ENCODE measurements at regions not wholly inside any gene's neighbourhood (a gene's known extent, or its start where the extent isn't known, plus 50 kb on each side); places are given as distances from the start of the nearest gene placed in this dataset.

DNA sequence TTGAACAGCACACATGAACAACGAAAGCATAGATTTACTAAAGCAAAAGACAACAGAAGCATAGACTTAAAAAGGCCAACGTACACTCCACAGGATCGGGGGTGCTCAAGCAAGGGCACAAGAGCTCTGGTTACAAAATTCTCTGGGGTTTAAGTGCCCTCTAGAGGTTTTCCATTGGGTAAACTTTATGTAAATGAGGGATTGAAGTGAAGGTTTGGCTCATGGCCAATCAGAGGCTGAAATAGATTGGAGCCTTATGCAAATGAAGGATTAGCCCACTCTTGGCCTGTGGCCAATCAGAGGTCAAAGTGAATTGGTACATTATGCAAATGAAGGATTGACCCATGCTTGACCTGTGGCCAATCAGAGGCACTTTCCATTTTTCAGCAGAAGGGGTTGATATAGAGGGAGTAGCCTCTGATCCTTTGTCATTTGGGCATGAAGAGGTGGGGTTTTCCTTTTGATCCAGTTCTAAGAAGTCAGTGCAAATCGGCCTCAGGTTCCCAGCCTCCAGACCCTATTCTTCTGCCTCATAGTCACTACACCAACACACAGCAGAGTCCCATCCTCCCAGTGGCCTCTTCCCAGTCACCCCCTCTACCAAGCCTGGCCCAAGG, 244.9 kb downstream of the THBS2 start:
- Histone ChIP-seq H3K9me3 (no peaks in the 10 kb centered on the region), H3K9ac (no peak overlapping the region), H3K27ac (ENCODE audit: low read depth in 2 of 2, low read length in 1 of 2) (no peak overlapping the region), H4K20me1 (ENCODE audit: insufficient read depth) (no peaks in the 10 kb centered on the region), H3K4me2 (no peak overlapping the region), H3F3A (replicated peaks; ENCODE audit: insufficient read depth) (no peaks in the 10 kb centered on the region), H3K4me1 (ENCODE audit: control insufficient read depth in 1 of 2, insufficient read depth in 2 of 2, low read depth in 1 of 2, low read length in 1 of 2) (no peaks in the 10 kb centered on the region), H3K36me3 (replicated peaks in 1 of 2; ENCODE audit: control insufficient read depth in 1 of 2, insufficient read depth in 2 of 2, low read length in 1 of 2) (no peaks in the 10 kb centered on the region), H3K9me2 (no peaks in the 10 kb centered on the region), H2AFZ (ENCODE audit: low read depth) (no peak overlapping the region), H3K79me2 (ENCODE audit: insufficient read depth) (no peaks in the 10 kb centered on the region), H3K27me3 (ENCODE audit: insufficient read depth) (no peaks in the 10 kb centered on the region), H3K4me3 (ENCODE audit: low read depth in 2 of 2, low read length in 1 of 2) (no peak overlapping the region)
- DNase-seq: no peak
- ChIA-PET POLR2A (no interaction called here), CTCF (no interaction called here)
- no peak for TF ChIP-seq TCF12 (IDR thresholded peaks at IDR 0.05)
- TF ChIP-seq FOSL2 (IDR thresholded peaks at IDR 0.05; ENCODE audit: borderline replicate concordance, low read depth): no peak
- TF ChIP-seq FOXJ3 (CRISPR knock-in tag; IDR thresholded peaks at IDR 0.05): no peak
- no peak for TF ChIP-seq FOXM1 (IDR thresholded peaks at IDR 0.05; ENCODE audit: low read depth)
- TF ChIP-seq USF1 (IDR thresholded peaks at IDR 0.05; ENCODE audit: borderline replicate concordance, low read depth): no peak
- no peak for TF ChIP-seq CTCF (IDR thresholded peaks at IDR 0.05)
- no peak for TF ChIP-seq GATA2 (CRISPR knock-in tag; IDR thresholded peaks at IDR 0.05)
- no peak for TF ChIP-seq MAX (IDR thresholded peaks at IDR 0.05; ENCODE audit: low read depth)
- no peak for TF ChIP-seq USF2 (IDR thresholded peaks at IDR 0.05; ENCODE audit: borderline replicate concordance, low read depth, low read length)
- 38% methylated on average over 3 of the region's 4 CpGs for WGBS (ENCODE audit: low lambda C conversion rate)

GRCh38 chr6:169005166-169005565, 248.5 kb downstream of the THBS2 start:
- Histone ChIP-seq H3K36me3 (replicated peaks in 1 of 2; ENCODE audit: control insufficient read depth in 1 of 2, insufficient read depth in 2 of 2, low read length in 1 of 2) (no peaks in the 10 kb centered on the region), H3K79me2 (ENCODE audit: insufficient read depth) (no peaks in the 10 kb centered on the region), H4K20me1 (ENCODE audit: insufficient read depth) (no peaks in the 10 kb centered on the region), H3K9ac (no peak overlapping the region), H3K9me3 (no peaks in the 10 kb centered on the region), H3F3A (replicated peaks; ENCODE audit: insufficient read depth) (no peaks in the 10 kb centered on the region), H3K27ac (ENCODE audit: low read depth in 2 of 2, low read length in 1 of 2) (no peak overlapping the region), H3K27me3 (ENCODE audit: insufficient read depth) (no peaks in the 10 kb centered on the region), H3K4me1 (ENCODE audit: control insufficient read depth in 1 of 2, insufficient read depth in 2 of 2, low read depth in 1 of 2, low read length in 1 of 2) (no peaks in the 10 kb centered on the region), H3K9me2 (no peaks in the 10 kb centered on the region), H3K4me2 (no peak overlapping the region), H3K4me3 (ENCODE audit: low read depth in 2 of 2, low read length in 1 of 2) (no peak overlapping the region), H2AFZ (ENCODE audit: low read depth) (no peak overlapping the region)
- CTCF ChIA-PET: interaction anchor here (1.3 kb wide), 1 partner anchor 14 kb away, joined by 3 read pairs; no protein-coding TSS in a partner anchor
- POLR2A ChIA-PET: no interaction called here
- TF ChIP-seq ELF1 (IDR thresholded peaks at IDR 0.05) (no peak), PBX3 (IDR thresholded peaks at IDR 0.05) (no peak), TAF1 (IDR thresholded peaks at IDR 0.05; ENCODE audit: borderline replicate concordance, low read depth, low read length) (no peak), YY1 (IDR thresholded peaks at IDR 0.05; ENCODE audit: low read depth) (no peak), NRF1 (IDR thresholded peaks at IDR 0.05; ENCODE audit: low read depth, low read length) (no peak), GATA2 (CRISPR knock-in tag; IDR thresholded peaks at IDR 0.05) (no peak), ZBTB33 (IDR thresholded peaks at IDR 0.05; ENCODE audit: borderline replicate concordance, low read depth) (no peak), RFX5 (IDR thresholded peaks at IDR 0.05; ENCODE audit: low read length) (no peak), RCOR1 (IDR thresholded peaks at IDR 0.05; ENCODE audit: low read length) (no peak), SMC3 (IDR thresholded peaks at IDR 0.05; ENCODE audit: low read depth, low read length) (no peak), POLR2AphosphoS5 (IDR thresholded peaks at IDR 0.05; ENCODE audit: low read depth, low read length) (no peak), NFIC (IDR thresholded peaks at IDR 0.05; ENCODE audit: borderline replicate concordance) (no peak)
- 51% methylated on average over 8 of the region's 8 CpGs for WGBS (ENCODE audit: low lambda C conversion rate)
- no peak for DNase-seq
